ENCODE measurements at regions not wholly inside any gene's neighbourhood (a gene's known extent, or its start where the extent isn't known, plus 50 kb on each side); places are given as distances from the start of the nearest gene placed in this dataset.

GRCh38 chr13:73580513-73581267 lies 521.9 kb downstream of the KLF5 start:
- no peak for DNase-seq (ENCODE audit: low read depth in 2 of 2)

- no peak for DNase-seq (ENCODE audit: low read depth in 2 of 2)
These were observed 520.9 kb downstream of the KLF5 start for GRCh38 chr13:73579574-73580274.

GRCh38 chr13:73578251-73578875 lies 519.6 kb downstream of the KLF5 start:
- no peak for DNase-seq (ENCODE audit: low read depth in 2 of 2)

GRCh38 chr13:73576291-73576690 lies 517.5 kb downstream of the KLF5 start:
- no peak for DNase-seq (ENCODE audit: low read depth in 2 of 2)

GRCh38 chr13:73572824-73573223 lies 514.0 kb downstream of the KLF5 start:
- no peak for DNase-seq (ENCODE audit: low read depth in 2 of 2)

GRCh38 chr13:73571376-73571775 lies 512.6 kb downstream of the KLF5 start:
- no peak for DNase-seq (ENCODE audit: low read depth in 2 of 2)

GRCh38 chr13:73556902-73557301 lies 498.1 kb downstream of the KLF5 start:
- DNase-seq (ENCODE audit: low read depth in 2 of 2) = no peak

GRCh38 chr13:73556128-73556527 lies 497.3 kb downstream of the KLF5 start:
- no peak for DNase-seq (ENCODE audit: low read depth in 2 of 2)

GRCh38 chr13:73551736-73552135 lies 492.9 kb downstream of the KLF5 start:
- DNase-seq (ENCODE audit: low read depth in 2 of 2) = no peak

GRCh38 chr13:73549717-73550116 lies 490.9 kb downstream of the KLF5 start:
- DNase-seq (ENCODE audit: low read depth in 2 of 2) = no peak

- DNase-seq (ENCODE audit: low read depth in 2 of 2) = no peak
These were observed 489.6 kb downstream of the KLF5 start for GRCh38 chr13:73548449-73548848.

- no peak for DNase-seq (ENCODE audit: low read depth in 2 of 2)
These were observed 488.4 kb downstream of the KLF5 start for GRCh38 chr13:73547239-73547638.

GRCh38 chr13:73544175-73544574 lies 485.4 kb downstream of the KLF5 start:
- DNase-seq (ENCODE audit: low read depth in 2 of 2) = no peak

- no peak for DNase-seq (ENCODE audit: low read depth in 2 of 2)
These were observed 483.6 kb downstream of the KLF5 start for GRCh38 chr13:73542446-73542845.

GRCh38 chr13:73536865-73537264 lies 478.1 kb downstream of the KLF5 start:
- DNase-seq (ENCODE audit: low read depth in 2 of 2) = no peak

GRCh38 chr13:73535341-73535740 lies 476.5 kb downstream of the KLF5 start:
- DNase-seq (ENCODE audit: low read depth in 2 of 2) = no peak

GRCh38 chr13:73532987-73533510 lies 474.2 kb downstream of the KLF5 start:
- DNase-seq (ENCODE audit: low read depth in 2 of 2) = no peak

GRCh38 chr13:73532582-73532981 lies 473.8 kb downstream of the KLF5 start:
- DNase-seq (ENCODE audit: low read depth in 2 of 2) = no peak

- DNase-seq (ENCODE audit: low read depth in 2 of 2) = no peak
These were observed 472.2 kb downstream of the KLF5 start for GRCh38 chr13:73531014-73531413.

GRCh38 chr13:73522937-73523336 lies 464.1 kb downstream of the KLF5 start:
- DNase-seq (ENCODE audit: low read depth in 2 of 2) = no peak

- no peak for DNase-seq (ENCODE audit: low read depth in 2 of 2)
These were observed 463.2 kb downstream of the KLF5 start for GRCh38 chr13:73521985-73522524.

- DNase-seq (ENCODE audit: low read depth in 2 of 2) = no peak
These were observed 462.5 kb downstream of the KLF5 start for GRCh38 chr13:73521290-73521624.

Measured in activated CD8-positive, alpha-beta memory T cell treated with anti-CD3 and anti-CD28 coated beads for 4 hours (primary cell).